ENCODE measurements at regions not wholly inside any gene's neighbourhood (a gene's known extent, or its start where the extent isn't known, plus 50 kb on each side); places are given as distances from the start of the nearest gene placed in this dataset.

GRCh38 chr4:19983072-19983471 is 268.6 kb upstream of the SLIT2 start:
- no peak overlapping the region for H3K4me3 ChIP-seq
- no peak overlapping the region for H3K27ac ChIP-seq
- no peak for DNase-seq (ENCODE audit: low spot score in 2 of 2)
- TF ChIP-seq CTCF (IDR thresholded peaks at IDR 0.05) = no peak
- peaks cover 0 to 3% of the 10 kb centered on the region in 2 donors for H3K9me3 ChIP-seq
- intact Hi-C loops (cut with DNase I) = no loop called here
- no peaks in the 10 kb centered on the region for H3K4me1 ChIP-seq
- H3K36me3 ChIP-seq = no peaks in the 10 kb centered on the region
- H3K27me3 ChIP-seq = no peaks in the 10 kb centered on the region

GRCh38 chr4:19982556-19982955 is 269.1 kb upstream of the SLIT2 start:
- Histone ChIP-seq H3K4me3 (no peak overlapping the region), H3K36me3 (no peaks in the 10 kb centered on the region), H3K27me3 (no peaks in the 10 kb centered on the region), H3K9me3 (peaks cover 0 to 3% of the 10 kb centered on the region in 2 donors), H3K27ac (no peak overlapping the region), H3K4me1 (no peaks in the 10 kb centered on the region)
- intact Hi-C loops (cut with DNase I) = no loop called here
- DNase-seq (ENCODE audit: low spot score in 2 of 2) = no peak
- TF ChIP-seq CTCF (IDR thresholded peaks at IDR 0.05) = no peak

GRCh38 chr4:19971829-19972228 is 279.9 kb upstream of the SLIT2 start:
- no peak for TF ChIP-seq CTCF (IDR thresholded peaks at IDR 0.05)
- Histone ChIP-seq H3K4me1 (no peaks in the 10 kb centered on the region), H3K27me3 (no peaks in the 10 kb centered on the region), H3K4me3 (no peak overlapping the region), H3K9me3 (no peaks in the 10 kb centered on the region), H3K27ac (no peak overlapping the region), H3K36me3 (no peaks in the 10 kb centered on the region)
- no peak for DNase-seq (ENCODE audit: low spot score in 2 of 2)
- intact Hi-C loops (cut with DNase I) = no loop called here

- Histone ChIP-seq H3K9me3 (peaks cover 0 to 3% of the 10 kb centered on the region in 2 donors), H3K27ac (no peak overlapping the region), H3K27me3 (no peaks in the 10 kb centered on the region), H3K4me1 (no peaks in the 10 kb centered on the region), H3K36me3 (no peaks in the 10 kb centered on the region), H3K4me3 (no peak overlapping the region)
- no peak for DNase-seq (ENCODE audit: low spot score in 2 of 2)
- no peak for TF ChIP-seq CTCF (IDR thresholded peaks at IDR 0.05)
- intact Hi-C loops (cut with DNase I) = no loop called here
Measured at GRCh38 chr4:19969492-19969891, 282.2 kb upstream of the SLIT2 start.

- intact Hi-C loops (cut with DNase I) = no loop called here
- DNase-seq (ENCODE audit: low spot score in 2 of 2) = no peak
- H3K4me3 ChIP-seq = no peak overlapping the region
- TF ChIP-seq CTCF (IDR thresholded peaks at IDR 0.05) = no peak
- H3K9me3 ChIP-seq = peaks cover 0 to 3% of the 10 kb centered on the region in 2 donors
- no peaks in the 10 kb centered on the region for H3K27me3 ChIP-seq
- no peak overlapping the region for H3K27ac ChIP-seq
- H3K36me3 ChIP-seq = no peaks in the 10 kb centered on the region
- no peaks in the 10 kb centered on the region for H3K4me1 ChIP-seq
Measured at GRCh38 chr4:19961091-19961490, 290.6 kb upstream of the SLIT2 start.

GRCh38 chr4:19958848-19959247 is 292.9 kb upstream of the SLIT2 start:
- TF ChIP-seq CTCF (IDR thresholded peaks at IDR 0.05) = no peak
- DNase-seq (ENCODE audit: low spot score in 2 of 2) = no peak
- Histone ChIP-seq H3K4me1 (no peaks in the 10 kb centered on the region), H3K9me3 (no peaks in the 10 kb centered on the region), H3K36me3 (no peaks in the 10 kb centered on the region), H3K27me3 (no peaks in the 10 kb centered on the region), H3K27ac (no peak overlapping the region), H3K4me3 (no peak overlapping the region)
- intact Hi-C loops (cut with DNase I) = no loop called here

Data from ascending aorta (tissue), 2 donors.